Activated CD4-positive, alpha-beta T cell treated with anti-CD3 and anti-CD28 coated beads, Interleukin-2, Interleukin-6, amounts not matched to agents 100 ng/mL and 50 ng/mL, durations not matched to agents 16 hours and 8 hours (primary cell): ENCODE measurements at regions not wholly inside any gene's neighbourhood (a gene's known extent, or its start where the extent isn't known, plus 50 kb on each side); places are given as distances from the start of the nearest gene placed in this dataset.

Source experiments
- DNase-seq: peaks from one replicate; pipeline ENCODE4 v3.0.0-alpha.2; 2020

- no peak for DNase-seq
Observed at GRCh38 chr3:194738254-194739093, 52.8 kb downstream of the FAM43A start.

- DNase-seq, result no peak
Observed at GRCh38 chr3:194739498-194740284, 54.0 kb downstream of the FAM43A start.

- DNase-seq, result peak; percentile 46
Observed at GRCh38 chr3:194740859-194741491, 55.3 kb downstream of the FAM43A start.

- DNase-seq, result no peak
Observed at GRCh38 chr3:194741916-194742315, 56.2 kb downstream of the FAM43A start.

- DNase-seq, result no peak
Observed at GRCh38 chr3:194744826-194745225, 59.1 kb downstream of the FAM43A start.

- no peak for DNase-seq
Observed at GRCh38 chr3:194745422-194746184, 59.9 kb downstream of the FAM43A start.

- no peak for DNase-seq
Observed at GRCh38 chr3:194748225-194748624, 62.5 kb downstream of the FAM43A start.

- no peak for DNase-seq
Observed at GRCh38 chr3:194749631-194750490, 64.2 kb downstream of the FAM43A start.

GRCh38 chr3:194750491-194750828, 64.8 kb downstream of the FAM43A start:
- no peak for DNase-seq

- DNase-seq, result no peak
Observed at GRCh38 chr3:194755671-194756459, 70.2 kb downstream of the FAM43A start.

- DNase-seq, result no peak
Observed at GRCh38 chr3:194756460-194756779, 70.7 kb downstream of the FAM43A start.

- DNase-seq, result no peak
Observed at GRCh38 chr3:194756791-194757325, 71.2 kb downstream of the FAM43A start.

- no peak for DNase-seq
Observed at GRCh38 chr3:194757647-194758061, 72.0 kb downstream of the FAM43A start.

- no peak for DNase-seq
Observed at GRCh38 chr3:194758716-194759115, 73.0 kb downstream of the FAM43A start.

GRCh38 chr3:194760494-194761137, 74.9 kb downstream of the FAM43A start:
- DNase-seq, result no peak

- DNase-seq, result no peak
Observed at GRCh38 chr3:194761384-194761783, 75.7 kb downstream of the FAM43A start.

- peak; percentile 2 for DNase-seq
Observed at GRCh38 chr3:194766845-194767244, 81.2 kb downstream of the FAM43A start.

- DNase-seq, result no peak
Observed at GRCh38 chr3:194767446-194768207, 81.9 kb downstream of the FAM43A start.

GRCh38 chr3:194768586-194768985, 82.9 kb downstream of the FAM43A start:
- DNase-seq, result no peak
